GM12874 (cell line): ENCODE measurements at regions not wholly inside any gene's neighbourhood (a gene's known extent, or its start where the extent isn't known, plus 50 kb on each side); places are given as distances from the start of the nearest gene placed in this dataset.

Experiments used
- CTCF ChIP-seq: IDR thresholded peaks from 2 replicates; pipeline ENCODE4 v1.5.1; 2011; ENCODE audit warnings: low read depth, mild to moderate bottlenecking, control low read depth, low read length, moderate library complexity; ENCODE audit not compliant: insufficient read depth

DNA sequence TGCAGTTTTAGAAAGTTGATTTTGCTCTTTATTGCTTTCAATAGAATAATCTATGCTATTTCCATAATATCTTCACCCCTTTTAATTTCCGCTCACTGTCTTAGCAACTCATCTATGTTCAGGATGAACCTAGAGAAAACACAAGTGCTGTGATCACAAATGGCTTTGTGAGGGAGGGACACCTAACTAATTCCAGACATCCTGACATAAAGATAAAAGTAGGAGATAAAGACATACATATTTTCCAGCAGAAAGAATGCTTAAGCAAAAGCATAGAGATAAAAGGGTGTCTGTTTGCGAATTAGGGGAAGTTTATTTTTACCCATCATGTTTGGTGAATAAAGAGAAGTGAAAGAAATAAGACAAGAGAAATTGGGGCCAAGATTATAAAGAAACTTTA is 254.2 kb downstream of the KCNJ2 start:
- TF ChIP-seq CTCF: no peak

- no peak for TF ChIP-seq CTCF
Observed at GRCh38 chr17:70426752-70427151, 257.4 kb downstream of the KCNJ2 start.

DNA sequence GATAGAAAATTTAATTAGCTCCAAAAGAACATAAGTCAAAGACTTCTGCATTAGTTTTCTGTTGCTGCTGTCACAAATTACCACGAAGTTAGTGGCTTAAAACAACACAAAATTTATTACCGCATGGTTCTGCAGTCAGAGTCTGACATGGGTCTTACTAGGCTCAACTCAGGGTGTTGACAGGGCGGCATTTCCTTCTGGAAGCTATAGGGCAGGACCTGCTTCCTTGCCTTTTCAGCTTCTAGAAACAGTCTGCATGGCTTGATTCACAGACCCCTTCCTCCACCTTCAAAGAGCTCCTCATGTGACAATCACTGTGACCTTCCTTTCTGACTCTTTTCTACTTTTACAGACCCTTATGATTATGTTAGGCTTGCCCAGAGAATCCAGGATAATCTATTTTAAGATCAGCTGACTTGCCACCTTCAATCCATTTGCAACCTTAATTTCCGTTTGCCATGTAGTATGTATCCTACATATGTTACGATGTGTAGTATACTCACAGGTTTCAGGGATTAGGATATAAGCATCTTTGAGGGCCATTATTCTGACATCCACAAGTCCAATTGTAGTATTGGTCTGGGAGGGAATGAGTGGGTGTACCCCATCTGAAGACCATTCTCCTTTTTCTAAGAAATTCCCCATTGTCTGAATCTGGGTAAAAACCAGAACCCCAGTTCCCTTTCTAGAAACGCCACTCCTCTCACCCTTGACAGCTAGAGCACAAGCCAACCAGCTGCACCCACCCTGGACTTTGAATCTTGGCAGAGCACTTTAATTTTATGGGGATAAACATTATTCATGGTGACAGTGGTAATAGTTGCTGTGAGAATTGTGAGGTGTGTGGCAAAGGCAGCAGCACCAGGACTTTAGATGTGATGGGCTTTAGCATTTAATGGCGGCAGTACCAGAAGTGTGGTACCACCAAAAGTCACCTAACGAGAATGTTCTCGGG is 265.5 kb downstream of the KCNJ2 start:
- no peak for TF ChIP-seq CTCF

- no peak for TF ChIP-seq CTCF
Observed at GRCh38 chr17:70437656-70438055, 268.3 kb downstream of the KCNJ2 start.

DNA sequence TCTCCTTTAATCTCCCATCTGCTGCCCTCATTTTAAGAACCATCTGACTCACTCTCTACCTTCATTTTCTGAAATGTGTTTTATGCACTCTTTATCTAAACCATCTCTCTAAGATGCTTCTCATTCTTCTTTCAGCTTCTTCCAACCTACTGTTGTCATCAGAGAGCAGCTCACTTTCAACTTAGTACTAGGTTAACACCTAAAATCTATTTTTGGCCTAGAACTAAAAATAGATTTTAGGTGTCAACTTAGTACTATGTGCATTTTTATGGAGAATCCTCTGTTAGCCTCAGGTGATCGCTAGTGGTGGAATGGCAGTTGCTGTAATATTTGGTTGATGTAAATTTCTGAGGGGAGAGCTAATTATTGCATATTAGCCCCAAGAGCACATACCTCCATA is 277.1 kb downstream of the KCNJ2 start:
- TF ChIP-seq CTCF: no peak

- TF ChIP-seq CTCF: no peak
Observed at GRCh38 chr17:70447588-70447987, 278.3 kb downstream of the KCNJ2 start.

GRCh38 chr17:70454377-70454776 is 285.0 kb downstream of the KCNJ2 start:
- no peak for TF ChIP-seq CTCF
